ENCODE measurements at regions not wholly inside any gene's neighbourhood (a gene's known extent, or its start where the extent isn't known, plus 50 kb on each side); places are given as distances from the start of the nearest gene placed in this dataset.

GRCh38 chr1:186735463-186735862, 55.2 kb upstream of the PTGS2 start:
- DNase-seq, result no peak

GRCh38 chr1:186730951-186731729, 50.9 kb upstream of the PTGS2 start:
- no peak for DNase-seq

All from activated CD4-positive, alpha-beta T cell treated with anti-CD3 and anti-CD28 coated beads, Interleukin-2, amount 50 U/mL, for 48 hours (primary cell).